CD4-positive, alpha-beta T cell treated with Interleukin-6 for 4 hours (primary cell): ENCODE measurements at regions not wholly inside any gene's neighbourhood (a gene's known extent, or its start where the extent isn't known, plus 50 kb on each side); places are given as distances from the start of the nearest gene placed in this dataset.
"Not testable (repeated sequence)": the region's sequence is repeated elsewhere in the genome, so short reads cannot be mapped to it uniquely, and the experiment has no call there.

ENCODE experiments used
- DNase-seq: peaks from one replicate; pipeline ENCODE4 v3.0.0-alpha.2; 2020; ENCODE audit warnings: mixed read lengths

GRCh38 chr2:185274718-185275484 lies 463.7 kb upstream of the FSIP2 start:
- DNase-seq = no peak

- DNase-seq = not testable (repeated sequence)
These were observed 462.6 kb upstream of the FSIP2 start for GRCh38 chr2:185275979-185276378.

GRCh38 chr2:185278761-185279160 lies 459.8 kb upstream of the FSIP2 start:
- DNase-seq = no peak

- DNase-seq = no peak
These were observed 458.6 kb upstream of the FSIP2 start for GRCh38 chr2:185279999-185280398.

GRCh38 chr2:185284696-185285095 lies 453.9 kb upstream of the FSIP2 start:
- DNase-seq = no peak

GRCh38 chr2:185290012-185290411 lies 448.6 kb upstream of the FSIP2 start:
- not testable (repeated sequence) for DNase-seq

GRCh38 chr2:185291035-185291647 lies 447.5 kb upstream of the FSIP2 start:
- no peak for DNase-seq

- no peak for DNase-seq
These were observed 438.7 kb upstream of the FSIP2 start for GRCh38 chr2:185299867-185300266.

- DNase-seq = no peak
These were observed 432.5 kb upstream of the FSIP2 start for GRCh38 chr2:185306119-185306518.

- no peak for DNase-seq
These were observed 422.2 kb upstream of the FSIP2 start for GRCh38 chr2:185316383-185316782.

GRCh38 chr2:185318271-185318724 lies 420.3 kb upstream of the FSIP2 start:
- DNase-seq = no peak

- no peak for DNase-seq
These were observed 402.7 kb upstream of the FSIP2 start for GRCh38 chr2:185335879-185336278.

- DNase-seq = no peak
These were observed 401.6 kb upstream of the FSIP2 start for GRCh38 chr2:185337033-185337432.

- DNase-seq = no peak
These were observed 400.5 kb upstream of the FSIP2 start for GRCh38 chr2:185338104-185338503.

- no peak for DNase-seq
These were observed 391.2 kb upstream of the FSIP2 start for GRCh38 chr2:185347445-185347844.

GRCh38 chr2:185360776-185361175 lies 377.8 kb upstream of the FSIP2 start:
- DNase-seq = no peak

- no peak for DNase-seq
These were observed 366.4 kb upstream of the FSIP2 start for GRCh38 chr2:185372188-185372587.

- no peak for DNase-seq
These were observed 365.4 kb upstream of the FSIP2 start for GRCh38 chr2:185373229-185373628.

- no peak for DNase-seq
These were observed 363.7 kb upstream of the FSIP2 start for GRCh38 chr2:185374878-185375277.

GRCh38 chr2:185375731-185376130 lies 362.9 kb upstream of the FSIP2 start:
- DNase-seq = no peak

- no peak for DNase-seq
These were observed 357.0 kb upstream of the FSIP2 start for GRCh38 chr2:185381631-185382030.

GRCh38 chr2:185384822-185385560 lies 353.6 kb upstream of the FSIP2 start:
- DNase-seq = no peak

GRCh38 chr2:185388226-185388625 lies 350.4 kb upstream of the FSIP2 start:
- no peak for DNase-seq

- DNase-seq = no peak
These were observed 347.1 kb upstream of the FSIP2 start for GRCh38 chr2:185391543-185391942.
